Urothelium cell line (cell line): ENCODE measurements at regions not wholly inside any gene's neighbourhood (a gene's known extent, or its start where the extent isn't known, plus 50 kb on each side); places are given as distances from the start of the nearest gene placed in this dataset.
A peak's percentile ranks its signal among the peaks of the same experiment; 100 is the strongest.

ENCODE experiments used
- DNase-seq: peaks from one replicate; pipeline ENCODE4 v3.0.0; 2011; ENCODE audit warnings: low spot score, mixed read lengths
- FAIRE-seq: peaks from 2 replicates; lab custom pipeline; 2011; peaks lifted over from hg19 to GRCh38; lab: Jason Lieb, UNC

- DNase-seq, result no peak
- no peak for FAIRE-seq
Observed at GRCh38 chr6:120129228-120129627, 779.7 kb upstream of the MAN1A1 start.

GRCh38 chr6:120122401-120122800 lies 772.8 kb upstream of the MAN1A1 start:
- DNase-seq, result no peak
- FAIRE-seq, result no peak

GRCh38 chr6:120116343-120116742 lies 766.8 kb upstream of the MAN1A1 start:
- DNase-seq (no peak), FAIRE-seq (no peak)

DNA sequence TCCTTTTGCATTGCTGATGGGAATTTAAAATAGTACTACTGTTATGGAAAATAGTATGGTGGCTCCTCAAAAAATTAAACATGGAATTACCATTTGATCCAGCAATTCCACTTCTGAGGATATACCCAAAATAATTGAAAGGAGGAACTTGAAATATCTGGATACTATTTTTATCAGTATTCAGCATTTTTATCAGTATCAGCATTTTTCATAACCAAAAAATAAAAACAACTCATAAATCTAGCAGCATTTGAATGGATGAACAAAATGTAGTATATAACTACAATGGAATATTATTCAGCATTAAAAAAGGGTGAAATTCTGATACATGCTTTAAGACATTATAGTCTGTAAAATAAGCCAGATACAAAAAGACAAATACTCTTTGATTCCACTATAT lies 763.4 kb upstream of the MAN1A1 start:
- no peak for FAIRE-seq
- no peak for DNase-seq

DNA sequence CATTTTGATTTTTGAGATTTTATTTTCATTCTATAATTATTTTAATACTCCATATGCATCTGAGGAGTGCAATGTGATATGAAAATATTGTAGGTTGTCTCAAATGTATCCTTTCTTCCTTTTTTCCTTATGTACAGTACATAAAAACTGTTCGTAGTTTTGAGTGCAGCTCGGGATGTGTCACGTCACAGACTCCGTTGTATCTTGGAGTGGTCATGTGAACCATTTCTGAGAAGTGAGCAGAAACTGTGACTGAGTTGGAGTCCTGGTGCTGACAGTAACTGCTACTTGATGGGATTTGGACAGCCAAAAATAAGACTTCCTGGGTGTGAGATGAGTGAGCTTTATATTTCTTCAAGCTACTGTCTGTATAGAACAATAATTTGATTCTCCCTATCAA lies 761.4 kb upstream of the MAN1A1 start:
- no peak for FAIRE-seq
- no peak for DNase-seq

GRCh38 chr6:120108061-120108795 lies 758.7 kb upstream of the MAN1A1 start:
- DNase-seq, result no peak
- FAIRE-seq, result no peak

DNA sequence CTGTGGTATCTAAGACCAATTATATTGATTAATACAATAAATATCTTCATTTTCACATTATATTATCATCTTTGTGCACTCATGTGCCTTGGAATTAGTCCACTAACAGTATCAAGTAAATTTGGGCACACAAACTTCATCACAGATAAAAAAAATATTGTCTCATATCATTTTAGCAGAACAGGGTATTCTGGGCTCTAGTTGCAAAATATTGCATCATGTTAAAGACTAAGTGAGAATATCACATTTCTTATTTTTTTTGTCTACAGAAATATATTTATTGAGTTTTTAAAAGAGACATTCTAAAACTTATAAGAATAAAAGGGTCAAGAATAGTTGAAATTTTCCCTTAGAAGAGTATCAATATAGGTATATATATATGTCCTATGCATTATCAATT lies 754.1 kb upstream of the MAN1A1 start:
- no peak for FAIRE-seq
- DNase-seq, result no peak

DNA sequence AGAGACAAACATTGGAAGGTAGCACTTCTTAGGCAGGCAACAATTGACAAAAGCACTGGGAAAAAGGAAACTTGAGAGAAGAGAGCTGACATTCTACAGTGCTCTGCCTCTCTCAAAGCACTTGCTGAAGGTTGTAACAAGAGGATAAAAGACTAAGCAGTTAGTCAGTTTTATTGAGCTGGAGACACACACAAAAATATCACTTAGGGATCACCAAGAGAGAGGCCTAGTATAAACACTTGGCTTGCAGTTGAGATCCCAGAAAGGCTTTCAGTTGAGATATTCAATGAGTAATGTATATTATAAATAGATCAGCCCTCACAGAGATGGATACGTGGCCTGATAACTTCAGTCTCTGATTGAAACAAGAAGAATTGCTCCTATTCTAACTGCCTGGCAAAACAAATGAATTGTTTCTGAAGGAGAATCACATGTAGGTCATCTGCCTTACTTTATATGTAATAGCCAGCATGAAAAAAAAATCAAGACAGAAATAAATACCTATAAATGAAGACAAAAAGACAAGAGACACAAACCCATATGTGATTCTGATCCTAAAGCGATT lies 747.2 kb upstream of the MAN1A1 start:
- DNase-seq (no peak), FAIRE-seq (no peak)

GRCh38 chr6:120083186-120083585 lies 733.6 kb upstream of the MAN1A1 start:
- DNase-seq, result no peak
- no peak for FAIRE-seq

- DNase-seq, result no peak
- FAIRE-seq, result no peak
Observed at GRCh38 chr6:120077489-120077888, 727.9 kb upstream of the MAN1A1 start.

- FAIRE-seq (no peak), DNase-seq (no peak)
Observed at GRCh38 chr6:120058410-120058809, 708.8 kb upstream of the MAN1A1 start.

GRCh38 chr6:120056085-120056484 lies 706.5 kb upstream of the MAN1A1 start:
- DNase-seq (no peak), FAIRE-seq (no peak)

- no peak for DNase-seq
- FAIRE-seq, result no peak
Observed at GRCh38 chr6:120055071-120055470, 705.5 kb upstream of the MAN1A1 start.

- FAIRE-seq (no peak), DNase-seq (no peak)
Observed at GRCh38 chr6:120039664-120040063, 690.1 kb upstream of the MAN1A1 start.

DNA sequence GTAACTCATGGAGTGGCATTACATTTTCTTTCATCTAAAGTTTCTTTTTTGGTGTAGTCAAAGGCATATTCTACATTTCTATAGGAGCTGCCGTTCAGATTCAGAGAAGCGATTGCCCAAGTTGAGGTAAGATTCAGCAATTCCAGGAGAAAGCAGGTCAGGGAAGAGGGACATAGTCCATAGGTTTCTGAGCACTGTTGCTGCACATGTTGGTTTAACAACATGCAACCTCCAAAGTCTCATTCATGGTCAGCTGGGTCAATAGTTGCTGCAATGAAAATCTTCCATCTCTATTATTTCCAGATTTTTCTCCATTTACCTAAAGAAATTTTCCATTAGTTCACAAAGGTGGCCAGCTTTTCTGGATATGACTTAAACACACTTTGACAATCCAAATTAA lies 682.3 kb upstream of the MAN1A1 start:
- no peak for DNase-seq
- no peak for FAIRE-seq

DNA sequence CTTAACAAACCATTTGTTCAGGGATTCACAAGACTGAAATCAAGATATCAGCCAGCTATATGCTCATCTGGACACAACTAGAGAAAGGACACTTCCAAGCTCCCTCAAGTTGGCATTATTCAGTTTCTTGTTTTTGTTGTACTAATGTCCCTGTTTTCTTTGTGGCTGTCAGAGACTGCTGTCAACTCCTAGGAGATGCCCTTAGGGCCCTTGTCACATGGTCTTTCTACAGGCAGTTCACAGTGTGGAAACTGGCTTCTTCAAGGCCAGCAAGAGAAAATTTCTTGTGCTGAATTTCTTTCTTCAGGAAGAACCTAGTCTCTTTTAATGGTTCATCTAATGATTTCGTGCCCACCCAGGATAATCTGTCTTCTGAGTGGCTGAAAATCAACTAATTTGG lies 677.2 kb upstream of the MAN1A1 start:
- no peak for FAIRE-seq
- no peak for DNase-seq

DNA sequence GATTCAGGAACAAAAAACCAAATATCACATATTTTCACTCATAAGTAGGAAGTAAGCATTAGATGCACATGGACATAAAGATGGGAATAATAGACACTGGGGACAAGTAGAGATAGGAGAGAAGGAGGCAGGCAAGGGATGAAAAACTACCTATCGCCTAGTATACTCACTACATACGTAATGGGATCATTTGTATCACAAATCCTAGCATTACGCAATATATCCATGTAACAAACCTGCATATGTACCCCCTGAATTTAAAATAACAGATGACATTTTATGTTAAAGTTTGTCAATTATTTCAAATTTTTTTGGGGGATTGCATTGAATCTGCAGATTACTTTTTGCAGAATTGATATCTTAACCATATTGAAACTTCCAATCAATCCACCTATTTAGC lies 660.5 kb upstream of the MAN1A1 start:
- FAIRE-seq (no peak), DNase-seq (no peak)

DNA sequence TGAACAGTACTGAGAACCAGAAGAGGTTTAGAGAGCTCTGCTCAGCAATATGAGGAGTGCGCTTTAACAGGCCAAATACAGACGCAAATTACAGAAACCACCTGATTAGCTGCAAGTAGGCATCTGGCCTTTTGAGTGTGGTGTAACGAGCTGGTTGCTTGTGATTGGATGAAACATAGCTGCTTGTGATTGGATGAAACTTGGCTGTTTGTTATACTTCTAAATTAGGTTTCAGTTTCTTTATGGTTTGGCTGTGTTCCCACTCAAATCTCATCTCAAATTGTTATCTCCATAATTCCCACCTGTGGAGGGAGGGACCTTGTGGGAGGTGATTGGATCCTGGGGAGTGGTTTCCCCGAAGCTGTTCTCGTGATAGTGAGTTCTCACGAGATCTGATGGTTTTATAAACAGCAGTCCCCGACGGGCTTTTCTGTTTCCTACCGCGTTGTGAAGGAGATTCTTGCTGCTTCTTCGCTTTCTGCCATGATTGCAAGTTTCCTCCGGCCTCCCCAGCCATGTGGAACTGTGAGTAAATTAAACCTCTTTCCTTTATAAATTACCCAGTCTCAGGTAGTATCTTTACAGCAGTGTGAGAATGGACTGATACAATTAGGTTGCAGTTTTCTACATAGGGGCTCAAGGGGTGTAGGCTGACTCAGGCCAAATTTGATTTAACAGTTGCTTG lies 655.9 kb upstream of the MAN1A1 start:
- DNase-seq (peak; percentile 37), FAIRE-seq (no peak)

DNA sequence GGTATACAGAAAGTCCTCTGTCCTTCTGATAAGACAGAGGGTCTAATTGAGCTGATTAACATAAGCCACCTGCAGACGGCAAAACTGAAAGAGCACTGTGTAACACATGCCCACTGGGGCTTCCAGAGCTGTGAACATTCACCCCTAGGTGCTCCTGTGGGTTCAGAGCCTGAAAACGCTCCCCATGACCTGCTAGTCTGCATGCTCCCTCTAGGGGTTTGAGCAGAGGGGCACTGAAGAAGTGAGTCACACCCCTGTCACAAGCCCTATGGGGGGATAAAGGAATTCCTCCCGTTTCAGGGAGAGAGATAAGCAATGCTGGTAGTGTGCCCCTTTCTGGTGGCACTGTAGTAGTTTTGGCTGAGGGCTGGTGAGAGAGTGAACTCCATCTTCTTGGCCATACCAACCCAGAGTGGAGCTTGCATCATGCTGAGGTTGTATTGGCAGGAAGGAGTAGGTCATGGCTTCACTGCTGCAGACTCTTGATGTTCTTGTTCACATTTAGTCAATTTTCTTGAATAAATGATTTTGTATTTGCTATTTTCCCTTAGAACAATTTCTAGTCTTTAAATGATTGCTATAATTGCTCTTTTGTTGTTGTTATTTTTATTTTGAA lies 637.5 kb upstream of the MAN1A1 start:
- FAIRE-seq (no peak), DNase-seq (no peak)

GRCh38 chr6:119985952-119986736 lies 636.6 kb upstream of the MAN1A1 start:
- DNase-seq (no peak), FAIRE-seq (no peak)

DNA sequence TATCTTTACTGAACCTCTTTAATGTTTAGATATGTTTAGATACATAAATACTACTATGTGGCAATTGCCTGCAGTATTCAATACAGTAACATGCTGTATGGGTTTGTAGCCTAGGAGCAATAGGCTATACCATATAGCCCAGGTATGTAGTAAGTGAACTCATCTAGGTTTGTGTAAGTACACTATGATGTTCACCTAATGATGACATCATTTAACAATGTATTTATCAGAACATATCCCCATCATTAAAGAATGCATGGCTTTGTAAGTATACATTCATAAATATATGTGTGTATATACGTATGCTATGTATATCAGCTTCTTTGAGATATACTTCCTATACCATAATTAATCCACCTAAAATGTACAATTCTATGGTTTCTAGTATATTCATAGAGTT lies 631.2 kb upstream of the MAN1A1 start:
- FAIRE-seq (no peak), DNase-seq (no peak)
